HepG2 (cell line): ENCODE measurements at regions not wholly inside any gene's neighbourhood (a gene's known extent, or its start where the extent isn't known, plus 50 kb on each side); places are given as distances from the start of the nearest gene placed in this dataset.

Experiments used
- ATAC-seq: fragments of 200-7000 bp; cut with Tn5 transposase; 3 replicates; pipeline ENCODE4 v1.9.1; 2020; ENCODE audit warnings: mild to moderate bottlenecking, moderate library complexity
- BruUV-seq: library from RNA; stranded (reverse); fragments of 400-500 nt; replicated peaks from 2 replicates; lab custom pipeline; 2021; lab: Mats Ljungman, UMichigan
- CTCF ChIA-PET: fragments of 300-600 bp; formaldehyde crosslinking; extraction: SDS; loops from one replicate; lab custom pipeline; 2021; ENCODE audit warnings: low total read pairs, inconsistent platforms, low intra/inter-chr PET ratio; lab: Yijun Ruan, JAX
- POLR2A ChIA-PET: fragments of 350-600 bp; sonication (Branson Sonifier 250); formaldehyde crosslinking; loops from one replicate; lab custom pipeline; 2020; ENCODE audit warnings: antibody characterized with exemption, inconsistent platforms; lab: Yijun Ruan, JAX
- DNase-seq: peaks from one replicate; pipeline ENCODE4 v3.0.0-alpha.2; 2015; ENCODE audit warnings: low spot score
- FAIRE-seq: peaks from 3 replicates; lab custom pipeline; 2011; peaks lifted over from hg19 to GRCh38; lab: Jason Lieb, UNC
- H2AFZ ChIP-seq: one replicate; pipeline ENCODE4 v1.6.1; 2011; ENCODE audit warnings: low read length, inconsistent platforms
- H3K27ac ChIP-seq: fragments of 300-600 bp; 3 replicates; pipeline ENCODE4 v1.8.0; 2011; ENCODE audit warnings: mixed run types, mild to moderate bottlenecking, mixed read lengths, low read length, inconsistent platforms; ENCODE audit not compliant: insufficient read depth; ENCODE audit errors: extremely low read length
- H3K27me3 ChIP-seq, 2 experiments: fragments of 200-600 bp in 1 of 2; 2 replicates in 1 of 2; 3 replicates in 1 of 2; pipeline versions ENCODE4 v1.6.0 to v1.8.0; 2011; ENCODE audit warnings: low read length in 2 of 2, mild to moderate bottlenecking in 2 of 2, moderate library complexity in 2 of 2, inconsistent platforms in 1 of 2; ENCODE audit not compliant: insufficient read depth in 2 of 2, control insufficient read depth in 1 of 2
- H3K36me3 ChIP-seq, 2 experiments: fragments of 200-600 bp in 1 of 2; replicated peaks in 1 of 2; 2 replicates in 1 of 2; 3 replicates in 1 of 2; pipeline versions ENCODE4 v1.5.1 to v1.8.0; 2011; ENCODE audit warnings: low read length in 2 of 2, inconsistent platforms in 1 of 2; ENCODE audit not compliant: insufficient read depth in 2 of 2, control insufficient read depth in 1 of 2
- H3K4me1 ChIP-seq: 2 replicates; pipeline ENCODE4 v1.5.1; 2012; ENCODE audit warnings: low read length, inconsistent platforms; ENCODE audit not compliant: insufficient read depth
- H3K4me2 ChIP-seq: 2 replicates; pipeline ENCODE4 v1.6.0; 2011; ENCODE audit warnings: low read depth, low read length, inconsistent platforms
- H3K4me3 ChIP-seq, 3 experiments: fragments of 200-600 bp in 1 of 3; sonication (generic), shearing (Covaris generic) in 1 of 3; replicated peaks in 1 of 3; 2 replicates each; pipeline ENCODE4 v1.5.1; 2011 to 2016; ENCODE audit warnings: low read length in 3 of 3, inconsistent platforms in 2 of 3, low read depth in 2 of 3, mild to moderate bottlenecking in 2 of 3, control low read depth in 1 of 3, mixed read lengths in 1 of 3; ENCODE audit not compliant: insufficient read depth in 1 of 3
- H3K79me2 ChIP-seq: one replicate; pipeline ENCODE4 v1.6.1; 2011; ENCODE audit warnings: low read length, inconsistent platforms; ENCODE audit not compliant: insufficient read depth
- H3K9ac ChIP-seq: 2 replicates; pipeline ENCODE4 v1.6.0; 2011; ENCODE audit warnings: mild to moderate bottlenecking, low read depth, low read length, inconsistent platforms; ENCODE audit not compliant: insufficient read depth
- H3K9me3 ChIP-seq: 2 replicates; pipeline ENCODE4 v1.5.1; 2012; ENCODE audit warnings: mild to moderate bottlenecking, low read length
- H4K20me1 ChIP-seq: 2 replicates; pipeline ENCODE4 v1.6.0; 2011; ENCODE audit warnings: inconsistent platforms, mild to moderate bottlenecking, low read length, moderate library complexity; ENCODE audit not compliant: insufficient read depth
- EEA1 ChIP-seq: sonication (generic); formaldehyde crosslinking; IDR thresholded peaks from 2 replicates; pipeline ENCODE4 v1.5.1; 2020; ENCODE audit warnings: mild to moderate bottlenecking, missing genetic modification reagents, borderline replicate concordance
- GLI4 ChIP-seq: sonication (generic); formaldehyde crosslinking; IDR thresholded peaks from 2 replicates; pipeline ENCODE4 v1.5.1; 2020; ENCODE audit warnings: missing genetic modification reagents, mild to moderate bottlenecking, moderate library complexity, borderline replicate concordance
- HMGA1 ChIP-seq: sonication (generic); formaldehyde crosslinking; conservative IDR thresholded peaks from 2 replicates; pipeline ENCODE4 v1.4.0; 2020; ENCODE audit warnings: missing genetic modification reagents
- NFATC3 ChIP-seq: sonication (generic); formaldehyde crosslinking; IDR thresholded peaks from 2 replicates; pipeline ENCODE4 v1.5.1; 2020; ENCODE audit warnings: mild to moderate bottlenecking, missing genetic modification reagents
- PRDM15 ChIP-seq: sonication (generic); formaldehyde crosslinking; IDR thresholded peaks from 2 replicates; pipeline ENCODE4 v1.4.0; 2020; ENCODE audit warnings: missing genetic modification reagents
- RFX1 ChIP-seq: fragments of 450-650 bp; IDR thresholded peaks from 2 replicates; pipeline ENCODE4 v1.6.1; 2017
- SATB2 ChIP-seq: sonication (generic); formaldehyde crosslinking; IDR thresholded peaks from 2 replicates; pipeline ENCODE4 v1.5.0; 2020; ENCODE audit warnings: missing genetic modification reagents
- SMYD3 ChIP-seq: sonication (generic); formaldehyde crosslinking; IDR thresholded peaks from 2 replicates; pipeline ENCODE4 v1.8.1; 2023; ENCODE audit warnings: mild to moderate bottlenecking, missing genetic modification reagents
- THAP9 ChIP-seq: sonication (generic); formaldehyde crosslinking; IDR thresholded peaks from 2 replicates; pipeline ENCODE4; 2020; ENCODE audit warnings: missing genetic modification reagents, mild to moderate bottlenecking, borderline replicate concordance
- ZC3H13 ChIP-seq: sonication (generic); formaldehyde crosslinking; IDR thresholded peaks from 2 replicates; pipeline ENCODE4 v1.8.1; 2023; ENCODE audit warnings: mild to moderate bottlenecking, missing genetic modification reagents, moderate library complexity
- ZFP37 ChIP-seq: sonication (generic); formaldehyde crosslinking; IDR thresholded peaks from 2 replicates; pipeline ENCODE4 v1.4.0; 2020; ENCODE audit warnings: missing genetic modification reagents, borderline replicate concordance
- ZNF180 ChIP-seq: sonication (generic); formaldehyde crosslinking; IDR thresholded peaks from 2 replicates; pipeline ENCODE4 v1.4.0; 2020; ENCODE audit warnings: low read depth, missing genetic modification reagents, borderline replicate concordance
- ZNF230 ChIP-seq: sonication (generic); formaldehyde crosslinking; IDR thresholded peaks from 2 replicates; pipeline ENCODE4 v1.4.0; 2020; ENCODE audit warnings: mild to moderate bottlenecking, missing genetic modification reagents
- WGBS: methylation state at CpG from one replicate; pipeline ENCODE4 v1.1.6; 2017; ENCODE audit warnings: low lambda C conversion rate; 5-methylcytosine and 5-hydroxymethylcytosine counted together
- in situ Hi-C: cut with HindIII; loops from 2 replicates; pipeline ENCODE4 v1.10.0; 2017; ENCODE audit warnings: low pct_unique_long_range_greater_than_20kb; ENCODE audit not compliant: extremely low pct_ligation_motif_present
- intact Hi-C: fragments of 100-400 bp; cut with micrococcal nuclease; formaldehyde crosslinking; loops from one replicate; pipeline ENCODE4 v1.10.0; 2022; ENCODE audit not compliant: unreplicated experiment
- TF ChIP-seq, protein P1 (sequence below): IDR thresholded peaks from 2 replicates; pipeline ENCODE4 v1.6.1; 2016; ENCODE audit warnings: missing biosample characterization, missing genetic modification reagents, low read depth
- TF ChIP-seq, protein P2 (sequence below): sonication (generic); formaldehyde crosslinking; IDR thresholded peaks from 2 replicates; pipeline ENCODE4 v1.5.0; 2020; ENCODE audit warnings: missing genetic modification reagents, mild to moderate bottlenecking, borderline replicate concordance
- TF ChIP-seq, protein P3 (sequence below): sonication (generic); formaldehyde crosslinking; IDR thresholded peaks from 2 replicates; pipeline ENCODE4 v1.5.0; 2020; ENCODE audit warnings: missing genetic modification reagents

DNA sequence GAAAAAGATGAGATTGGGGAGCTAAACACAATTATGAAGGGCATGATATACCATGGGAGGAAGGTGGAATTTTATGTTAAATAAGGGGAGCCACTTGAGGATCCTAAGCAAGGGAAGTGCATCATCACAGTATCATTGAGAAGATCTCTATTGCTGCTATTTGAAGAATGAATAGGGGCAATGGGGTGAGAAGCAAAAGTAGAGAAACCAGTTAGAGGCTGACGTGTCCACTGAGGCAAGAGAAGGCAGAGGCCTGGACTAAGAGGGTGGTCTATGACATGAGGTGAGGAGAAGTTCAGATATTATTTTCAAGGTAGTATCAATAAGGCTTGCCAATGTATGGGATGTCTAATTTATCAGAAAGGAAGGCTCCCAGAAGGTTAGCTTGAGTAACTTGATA lies 111.6 kb downstream of the TENT5A start:
- ChIA-PET POLR2A (no interaction called here), CTCF (no interaction called here)
- Histone ChIP-seq H3K4me1 (no peaks in the 10 kb centered on the region), H3K9ac (no peak overlapping the region), H3K27me3 (no peaks in the 10 kb centered on the region), H3K9me3 (no peaks in the 10 kb centered on the region), H3K27ac (no peak overlapping the region), H2AFZ (no peak overlapping the region), H4K20me1 (no peaks in the 10 kb centered on the region), H3K36me3 (no peaks in the 10 kb centered on the region), H3K4me2 (no peak overlapping the region), H3K4me3 (no peak overlapping the region), H3K79me2 (no peaks in the 10 kb centered on the region)
- 3% methylated on average over 1 of the region's 1 CpG for WGBS
- intact Hi-C loops = no loop called here
- DNase-seq = no peak
- FAIRE-seq = no peak
- TF ChIP-seq ZNF230 (CRISPR knock-in tag) (no peak), SATB2 (CRISPR knock-in tag) (no peak), SMYD3 (CRISPR knock-in tag) (no peak), ZC3H13 (CRISPR knock-in tag) (no peak), ZNF180 (CRISPR knock-in tag) (no peak), NFATC3 (CRISPR knock-in tag) (no peak), GLI4 (CRISPR knock-in tag) (no peak), THAP9 (CRISPR knock-in tag) (no peak), RFX1 (no peak), HMGA1 (CRISPR knock-in tag) (no peak), EEA1 (no peak), ZFP37 (CRISPR knock-in tag) (no peak), PRDM15 (CRISPR knock-in tag) (no peak)
- TF ChIP-seq, protein P1, sequence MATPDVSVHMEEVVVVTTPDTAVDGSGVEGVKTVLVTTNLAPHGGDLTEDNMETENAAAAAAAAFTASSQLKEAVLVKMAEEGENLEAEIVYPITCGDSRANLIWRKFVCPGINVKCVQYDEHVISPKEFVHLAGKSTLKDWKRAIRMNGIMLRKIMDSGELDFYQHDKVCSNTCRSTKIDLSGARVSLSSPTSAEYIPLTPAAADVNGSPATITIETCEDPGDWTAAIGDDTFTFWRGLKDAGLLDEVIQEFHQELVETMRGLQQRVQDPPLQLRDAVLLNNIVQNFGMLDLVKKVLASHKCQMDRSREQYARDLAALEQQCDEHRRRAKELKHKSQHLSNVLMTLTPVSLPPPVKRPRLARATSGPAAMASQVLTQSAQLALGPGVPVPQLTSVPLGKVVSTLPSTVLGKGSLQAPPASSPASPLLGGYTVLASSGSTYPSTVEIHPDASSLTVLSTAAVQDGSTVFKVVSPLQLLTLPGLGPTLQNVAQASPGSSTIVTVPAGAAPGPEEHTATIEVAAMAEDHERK = no peak
- TF ChIP-seq, protein P2, sequence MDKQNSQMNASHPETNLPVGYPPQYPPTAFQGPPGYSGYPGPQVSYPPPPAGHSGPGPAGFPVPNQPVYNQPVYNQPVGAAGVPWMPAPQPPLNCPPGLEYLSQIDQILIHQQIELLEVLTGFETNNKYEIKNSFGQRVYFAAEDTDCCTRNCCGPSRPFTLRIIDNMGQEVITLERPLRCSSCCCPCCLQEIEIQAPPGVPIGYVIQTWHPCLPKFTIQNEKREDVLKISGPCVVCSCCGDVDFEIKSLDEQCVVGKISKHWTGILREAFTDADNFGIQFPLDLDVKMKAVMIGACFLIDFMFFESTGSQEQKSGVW (CRISPR knock-in tag) = no peak
- TF ChIP-seq, protein P3, sequence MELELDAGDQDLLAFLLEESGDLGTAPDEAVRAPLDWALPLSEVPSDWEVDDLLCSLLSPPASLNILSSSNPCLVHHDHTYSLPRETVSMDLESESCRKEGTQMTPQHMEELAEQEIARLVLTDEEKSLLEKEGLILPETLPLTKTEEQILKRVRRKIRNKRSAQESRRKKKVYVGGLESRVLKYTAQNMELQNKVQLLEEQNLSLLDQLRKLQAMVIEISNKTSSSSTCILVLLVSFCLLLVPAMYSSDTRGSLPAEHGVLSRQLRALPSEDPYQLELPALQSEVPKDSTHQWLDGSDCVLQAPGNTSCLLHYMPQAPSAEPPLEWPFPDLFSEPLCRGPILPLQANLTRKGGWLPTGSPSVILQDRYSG (CRISPR knock-in tag) = no peak
- ATAC-seq = no peak
- in situ Hi-C loops = no loop called here
- BruUV-seq = no TSS peak
